ENCODE measurements at regions not wholly inside any gene's neighbourhood (a gene's known extent, or its start where the extent isn't known, plus 50 kb on each side); places are given as distances from the start of the nearest gene placed in this dataset.

GRCh38 chr16:6146356-6146755 lies 1048.8 kb upstream of the EEF2KMT start:
- TF ChIP-seq CTCF (IDR thresholded peaks at IDR 0.05; ENCODE audit: low read depth, low read length) (no peak), MAX (IDR thresholded peaks at IDR 0.05; ENCODE audit: low read depth, low read length) (no peak)
